DND-41 (cell line): ENCODE measurements at regions not wholly inside any gene's neighbourhood (a gene's known extent, or its start where the extent isn't known, plus 50 kb on each side); places are given as distances from the start of the nearest gene placed in this dataset.
"Not testable (repeated sequence)": the region's sequence is repeated elsewhere in the genome, so short reads cannot be mapped to it uniquely, and the experiment has no call there.

Experiments used
- CTCF ChIP-seq: IDR thresholded peaks from 2 replicates; pipeline ENCODE4 v1.5.1; 2012; ENCODE audit warnings: borderline replicate concordance, low read length, moderate library complexity, mild to moderate bottlenecking; ENCODE audit not compliant: poor library complexity, severe bottlenecking; ENCODE audit errors: extremely low read depth
- EZH2 ChIP-seq: IDR thresholded peaks from 3 replicates; pipeline ENCODE4 v1.6.1; 2012; ENCODE audit warnings: borderline replicate concordance, low read depth, mild to moderate bottlenecking, moderate library complexity, low read length, inconsistent platforms; ENCODE audit not compliant: severe bottlenecking

GRCh38 chr17:45573326-45573725, 82.8 kb upstream of the PLEKHM1 start:
- not testable (repeated sequence) for TF ChIP-seq CTCF, EZH2
